ENCODE measurements at regions not wholly inside any gene's neighbourhood (a gene's known extent, or its start where the extent isn't known, plus 50 kb on each side); places are given as distances from the start of the nearest gene placed in this dataset.

- ATAC-seq (no peak), DNase-seq (no peak), FAIRE-seq (no peak)
- Histone ChIP-seq H3K27me3 (no peaks in the 10 kb centered on the region), H3K36me3 (no peaks in the 10 kb centered on the region), H3K27ac (no peak overlapping the region), H3K4me3 (no peak overlapping the region), H3K9me3 (no peaks in the 10 kb centered on the region), H3K4me1 (no peaks in the 10 kb centered on the region)
- intact Hi-C loops (cut with DNase I) = loop anchor here in 1 of 3 donors (10.0 kb wide), 1 partner anchor 502 kb away; no protein-coding TSS in a partner anchor
- TF ChIP-seq CTCF (IDR thresholded peaks at IDR 0.05) = no peak
These were observed 742.9 kb upstream of the RAB6C start for GRCh38 chr2:129236601-129237000.

- H3K9me3 ChIP-seq = no peaks in the 10 kb centered on the region
- no peak for ATAC-seq
- no peak for FAIRE-seq
- WGBS, 2 donors = 88 to 96% methylated on average over 6 of the region's 6 CpGs
- no peak for TF ChIP-seq CTCF (IDR thresholded peaks at IDR 0.05)
- DNase-seq = no peak
- no peak overlapping the region for H3K27ac ChIP-seq
- H3K4me3 ChIP-seq = no peak overlapping the region
- intact Hi-C loops (cut with DNase I) = loop anchor here in 1 of 3 donors (10.0 kb wide), 1 partner anchor 503 kb away; no protein-coding TSS in a partner anchor
- no peaks in the 10 kb centered on the region for H3K4me1 ChIP-seq
- H3K36me3 ChIP-seq = no peaks in the 10 kb centered on the region
- no peaks in the 10 kb centered on the region for H3K27me3 ChIP-seq
These were observed 741.3 kb upstream of the RAB6C start for GRCh38 chr2:129237966-129238725.

DNA sequence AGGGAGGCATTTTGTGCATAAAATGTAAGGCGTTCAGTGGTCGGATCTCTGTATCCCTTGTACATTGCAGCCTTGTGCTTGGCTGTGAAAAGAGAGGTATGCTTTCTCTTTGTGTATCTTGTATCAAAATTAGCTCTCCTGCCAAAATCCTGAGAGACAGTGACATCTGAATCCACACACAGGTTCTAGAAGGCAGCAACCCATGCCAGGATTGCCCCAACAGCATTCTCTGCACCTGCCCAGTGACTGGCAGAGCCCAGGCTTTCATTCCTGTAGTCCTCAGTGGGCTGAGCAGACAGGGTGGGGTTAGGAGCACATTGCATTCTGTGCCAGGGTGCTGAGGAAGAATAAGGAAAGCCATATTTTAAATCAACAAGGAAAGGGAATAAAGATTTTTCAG, 740.3 kb upstream of the RAB6C start:
- intact Hi-C loops (cut with DNase I) = loop anchor here in 1 of 3 donors (10.0 kb wide), 1 partner anchor 504 kb away; no protein-coding TSS in a partner anchor

GRCh38 chr2:129240061-129240460, 739.4 kb upstream of the RAB6C start:
- intact Hi-C loops (cut with DNase I) = no loop called here
- no peak for DNase-seq
- no peaks in the 10 kb centered on the region for H3K9me3 ChIP-seq
- H3K27ac ChIP-seq = no peak overlapping the region
- H3K4me1 ChIP-seq = no peaks in the 10 kb centered on the region
- no peaks in the 10 kb centered on the region for H3K27me3 ChIP-seq
- no peak for FAIRE-seq
- TF ChIP-seq CTCF (IDR thresholded peaks at IDR 0.05) = no peak
- no peak for ATAC-seq
- H3K36me3 ChIP-seq = no peaks in the 10 kb centered on the region
- no peak overlapping the region for H3K4me3 ChIP-seq
- WGBS, 2 donors = 84 to 91% methylated on average over 3 of the region's 3 CpGs

More for the DNA sequence above, 740.3 kb upstream of the RAB6C start:
- H3K9me3 ChIP-seq = no peaks in the 10 kb centered on the region
- no peak overlapping the region for H3K4me3 ChIP-seq
- H3K27me3 ChIP-seq = no peaks in the 10 kb centered on the region
- no peak overlapping the region for H3K27ac ChIP-seq
- ATAC-seq (no peak), FAIRE-seq (no peak), DNase-seq (no peak)
- 81 to 98% methylated on average over 2 of the region's 2 CpGs for WGBS, 2 donors
- TF ChIP-seq CTCF (IDR thresholded peaks at IDR 0.05) = no peak
- no peaks in the 10 kb centered on the region for H3K4me1 ChIP-seq
- H3K36me3 ChIP-seq = no peaks in the 10 kb centered on the region

DNA sequence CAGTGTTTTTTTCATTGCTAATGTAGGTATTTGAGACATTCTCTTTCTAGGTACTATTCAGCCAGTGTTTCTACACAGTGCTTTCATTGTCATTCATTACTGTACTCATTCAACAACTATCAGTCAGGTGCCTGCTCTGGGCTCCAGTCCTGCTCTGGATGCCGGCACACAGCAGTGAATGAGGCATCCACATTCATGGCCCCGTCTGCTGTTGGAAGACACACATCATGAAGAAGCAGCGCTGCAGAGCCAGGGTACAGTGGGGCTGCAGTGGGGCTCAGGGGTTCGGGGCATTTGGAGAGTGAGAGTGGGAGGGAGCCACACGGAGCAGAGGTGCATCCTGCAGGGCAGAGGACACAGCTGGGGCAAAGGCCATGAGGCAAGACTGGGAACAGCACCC, 737.2 kb upstream of the RAB6C start:
- H3K9me3 ChIP-seq = no peaks in the 10 kb centered on the region
- WGBS, 2 donors = 81 to 83% methylated on average over 5 of the region's 5 CpGs
- H3K27me3 ChIP-seq = no peaks in the 10 kb centered on the region
- no peak for TF ChIP-seq CTCF (IDR thresholded peaks at IDR 0.05)
- no peak for DNase-seq
- H3K4me1 ChIP-seq = no peaks in the 10 kb centered on the region
- FAIRE-seq = no peak
- H3K27ac ChIP-seq = no peak overlapping the region
- no peak for ATAC-seq
- no peaks in the 10 kb centered on the region for H3K36me3 ChIP-seq
- intact Hi-C loops (cut with DNase I) = no loop called here
- no peak overlapping the region for H3K4me3 ChIP-seq

Data from pancreas (tissue), 10 donors.